Smooth muscle cell (in vitro differentiated cells): ENCODE measurements at regions not wholly inside any gene's neighbourhood (a gene's known extent, or its start where the extent isn't known, plus 50 kb on each side); places are given as distances from the start of the nearest gene placed in this dataset.
"Not testable (repeated sequence)": the region's sequence is repeated elsewhere in the genome, so short reads cannot be mapped to it uniquely, and the experiment has no call there.

Experiments
- DNase-seq: peaks from one replicate; lab custom pipeline; 2025; ENCODE audit not compliant: unreplicated experiment; lab: John Stamatoyannopoulos, UW
- H2AFZ ChIP-seq: fragments of 200-600 bp; sonication (generic); 2 replicates; pipeline ENCODE4 v1.6.0; 2016; ENCODE audit warnings: antibody characterized with exemption, low read depth, mild to moderate bottlenecking
- H3F3A ChIP-seq: fragments of 200-600 bp; sonication (generic); 2 replicates; pipeline ENCODE4 v1.6.0; 2017; ENCODE audit warnings: antibody characterized with exemption, low read depth
- H3K27ac ChIP-seq: fragments of 200-600 bp; sonication (generic); 2 replicates; pipeline ENCODE4 v1.5.1; 2016; ENCODE audit warnings: low read depth, mild to moderate bottlenecking
- H3K27me3 ChIP-seq: fragments of 200-600 bp; sonication (generic); 2 replicates; pipeline ENCODE4 v1.6.1; 2016; ENCODE audit warnings: low read depth, mild to moderate bottlenecking
- H3K36me3 ChIP-seq: fragments of 200-600 bp; sonication (generic); 2 replicates; pipeline ENCODE4 v1.5.1; 2016; ENCODE audit warnings: low read depth
- H3K4me1 ChIP-seq: fragments of 200-600 bp; sonication (generic); 2 replicates; pipeline ENCODE4 v1.5.1; 2016; ENCODE audit warnings: low read depth
- H3K4me2 ChIP-seq: fragments of 200-600 bp; sonication (generic); 2 replicates; pipeline ENCODE4 v1.6.0; 2016; ENCODE audit warnings: mild to moderate bottlenecking
- H3K4me3 ChIP-seq: fragments of 200-600 bp; sonication (generic); 2 replicates; pipeline ENCODE4 v1.5.1; 2016; ENCODE audit warnings: mild to moderate bottlenecking
- H3K79me2 ChIP-seq: fragments of 200-600 bp; sonication (generic); 2 replicates; pipeline ENCODE4 v1.6.0; 2016; ENCODE audit warnings: low read depth, mild to moderate bottlenecking
- H3K9ac ChIP-seq: fragments of 200-600 bp; sonication (generic); 2 replicates; pipeline ENCODE4 v1.6.0; 2016; ENCODE audit warnings: low read depth
- H3K9me3 ChIP-seq: fragments of 200-600 bp; sonication (generic); replicated peaks from 2 replicates; pipeline ENCODE4 v1.5.1; 2016; ENCODE audit warnings: low read depth
- H4K20me1 ChIP-seq: fragments of 200-600 bp; sonication (generic); 2 replicates; pipeline ENCODE4 v1.6.0; 2016; ENCODE audit warnings: low read depth
- WGBS: methylation state at CpG from one replicate; pipeline ENCODE4 v1.1.7; 2016; ENCODE audit warnings: low lambda C conversion rate; 5-methylcytosine and 5-hydroxymethylcytosine counted together
- TF ChIP-seq, protein P1 (sequence below): fragments of 200-600 bp; sonication (generic); IDR thresholded peaks from 2 replicates; pipeline ENCODE4 v1.5.1; 2017; ENCODE audit warnings: borderline replicate concordance, mild to moderate bottlenecking, antibody characterized with exemption; ENCODE audit not compliant: insufficient read depth, poor library complexity, severe bottlenecking

DNA sequence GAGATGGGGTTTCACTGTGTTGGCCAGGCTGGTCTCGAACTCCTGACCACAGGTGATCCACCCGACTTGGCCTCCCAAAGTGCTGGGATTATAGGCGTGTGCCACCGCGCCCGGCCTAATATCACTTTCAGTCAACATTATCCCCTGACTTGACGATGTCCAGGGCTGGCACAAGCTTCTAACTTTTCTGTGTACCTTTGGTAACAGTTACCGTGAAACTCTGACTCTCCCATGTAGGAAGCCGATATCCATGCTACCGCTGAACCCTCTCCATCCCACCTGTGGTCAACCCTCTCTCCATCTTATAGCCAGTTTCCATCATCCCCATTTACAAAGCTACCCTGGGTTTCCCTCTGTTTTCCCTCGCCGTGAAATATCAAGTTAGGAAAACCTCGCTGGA, 77.5 kb downstream of the CRLF2 start:
- H4K20me1 ChIP-seq: no peaks in the 10 kb centered on the region
- no peaks in the 10 kb centered on the region for H3K9me3 ChIP-seq
- no peaks in the 10 kb centered on the region for H3K79me2 ChIP-seq
- H3K9ac ChIP-seq: no peak overlapping the region
- H3K27me3 ChIP-seq: no peaks in the 10 kb centered on the region
- H3K27ac ChIP-seq: no peak overlapping the region
- H3F3A ChIP-seq: no peaks in the 10 kb centered on the region
- no peak overlapping the region for H3K4me3 ChIP-seq
- TF ChIP-seq, protein P1, sequence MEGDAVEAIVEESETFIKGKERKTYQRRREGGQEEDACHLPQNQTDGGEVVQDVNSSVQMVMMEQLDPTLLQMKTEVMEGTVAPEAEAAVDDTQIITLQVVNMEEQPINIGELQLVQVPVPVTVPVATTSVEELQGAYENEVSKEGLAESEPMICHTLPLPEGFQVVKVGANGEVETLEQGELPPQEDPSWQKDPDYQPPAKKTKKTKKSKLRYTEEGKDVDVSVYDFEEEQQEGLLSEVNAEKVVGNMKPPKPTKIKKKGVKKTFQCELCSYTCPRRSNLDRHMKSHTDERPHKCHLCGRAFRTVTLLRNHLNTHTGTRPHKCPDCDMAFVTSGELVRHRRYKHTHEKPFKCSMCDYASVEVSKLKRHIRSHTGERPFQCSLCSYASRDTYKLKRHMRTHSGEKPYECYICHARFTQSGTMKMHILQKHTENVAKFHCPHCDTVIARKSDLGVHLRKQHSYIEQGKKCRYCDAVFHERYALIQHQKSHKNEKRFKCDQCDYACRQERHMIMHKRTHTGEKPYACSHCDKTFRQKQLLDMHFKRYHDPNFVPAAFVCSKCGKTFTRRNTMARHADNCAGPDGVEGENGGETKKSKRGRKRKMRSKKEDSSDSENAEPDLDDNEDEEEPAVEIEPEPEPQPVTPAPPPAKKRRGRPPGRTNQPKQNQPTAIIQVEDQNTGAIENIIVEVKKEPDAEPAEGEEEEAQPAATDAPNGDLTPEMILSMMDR: no peak
- H3K36me3 ChIP-seq: no peaks in the 10 kb centered on the region
- H3K4me1 ChIP-seq: no peaks in the 10 kb centered on the region
- 92% methylated on average over 13 of the region's 13 CpGs for WGBS
- no peak overlapping the region for H2AFZ ChIP-seq
- H3K4me2 ChIP-seq: no peak overlapping the region
- no peak for DNase-seq

DNA sequence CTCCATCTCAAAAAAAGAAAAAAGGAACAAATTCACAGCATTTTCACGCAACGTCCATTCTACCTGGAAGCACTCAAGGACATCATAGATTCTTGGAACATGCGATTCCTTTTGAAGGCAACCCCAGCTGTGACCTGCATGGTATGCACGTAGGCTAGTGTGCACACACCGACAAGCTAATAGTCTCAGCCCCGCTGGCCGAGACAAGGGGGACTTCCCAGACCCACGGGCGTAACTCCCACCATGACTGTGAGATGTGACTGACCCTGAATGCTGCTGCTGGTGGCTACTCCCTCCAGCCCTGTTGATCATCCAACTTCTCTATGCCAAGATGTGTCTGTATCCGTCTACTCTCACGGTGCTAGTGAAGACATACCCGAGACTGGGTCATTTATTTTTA, 78.3 kb downstream of the CRLF2 start:
- Histone ChIP-seq H3F3A (no peaks in the 10 kb centered on the region), H3K4me2 (no peak overlapping the region), H3K4me3 (no peak overlapping the region), H3K27me3 (no peaks in the 10 kb centered on the region), H3K4me1 (no peaks in the 10 kb centered on the region), H3K36me3 (no peaks in the 10 kb centered on the region), H3K9ac (no peak overlapping the region), H3K9me3 (no peaks in the 10 kb centered on the region), H3K27ac (no peak overlapping the region), H3K79me2 (no peaks in the 10 kb centered on the region), H2AFZ (no peak overlapping the region), H4K20me1 (no peaks in the 10 kb centered on the region)
- TF ChIP-seq, protein P1: no peak
- WGBS: 92% methylated on average over 12 of the region's 12 CpGs
- no peak for DNase-seq

DNA sequence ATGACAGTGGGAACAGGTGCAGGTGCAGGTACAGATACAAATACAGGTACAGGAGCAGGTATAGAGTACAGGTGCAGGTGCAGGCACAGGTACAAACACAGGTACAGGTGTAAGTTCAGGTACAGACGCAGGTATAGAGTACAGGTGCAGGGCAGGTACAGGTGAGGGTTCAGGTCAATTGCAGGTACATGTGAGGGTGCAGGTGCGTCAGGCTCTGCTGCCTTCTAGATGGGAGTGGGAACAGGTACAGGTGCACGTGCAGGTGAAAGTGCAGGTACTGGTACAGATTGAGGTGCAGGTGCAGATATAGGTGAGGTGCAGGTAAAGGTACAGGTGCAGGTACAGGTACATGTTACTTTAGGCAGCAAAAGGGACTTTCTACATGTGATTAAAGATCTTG, 85.7 kb downstream of the CRLF2 start:
- no peak overlapping the region for H3K4me3 ChIP-seq
- 70% methylated on average over 3 of the region's 3 CpGs for WGBS
- H3K9me3 ChIP-seq: no peaks in the 10 kb centered on the region
- TF ChIP-seq, protein P1: no peak
- no peaks in the 10 kb centered on the region for H4K20me1 ChIP-seq
- no peak overlapping the region for H2AFZ ChIP-seq
- no peaks in the 10 kb centered on the region for H3K4me1 ChIP-seq
- H3K27me3 ChIP-seq: peaks cover 3% of the 10 kb centered on the region
- no peaks in the 10 kb centered on the region for H3K79me2 ChIP-seq
- no peaks in the 10 kb centered on the region for H3K36me3 ChIP-seq
- H3F3A ChIP-seq: no peaks in the 10 kb centered on the region
- no peak overlapping the region for H3K9ac ChIP-seq
- no peak overlapping the region for H3K4me2 ChIP-seq
- H3K27ac ChIP-seq: no peak overlapping the region
- no peak for DNase-seq

DNA sequence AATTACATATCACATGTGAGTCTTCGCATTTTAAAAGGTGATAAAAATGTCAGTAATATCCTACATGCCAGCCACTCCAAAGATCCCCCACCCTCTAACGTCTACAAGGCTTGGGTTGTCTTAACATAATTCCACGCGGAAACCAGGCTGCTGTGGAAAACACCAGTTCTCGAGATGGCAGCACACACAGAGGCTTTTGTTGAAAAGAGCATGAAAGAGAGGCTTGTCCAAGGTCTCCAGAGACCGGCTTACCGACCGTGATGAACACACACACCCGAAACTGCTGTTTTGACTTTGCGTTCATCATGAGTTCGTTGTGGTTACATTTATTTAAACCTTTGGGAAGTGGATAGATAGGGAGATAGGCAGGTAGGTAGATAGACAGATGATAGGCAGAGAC, 87.9 kb downstream of the CRLF2 start:
- H3F3A ChIP-seq: no peaks in the 10 kb centered on the region
- TF ChIP-seq, protein P1: no peak
- H3K27me3 ChIP-seq: peaks cover 3% of the 10 kb centered on the region
- WGBS: 89% methylated on average over 11 of the region's 11 CpGs
- H3K27ac ChIP-seq: no peak overlapping the region
- H3K79me2 ChIP-seq: no peaks in the 10 kb centered on the region
- no peaks in the 10 kb centered on the region for H3K4me1 ChIP-seq
- H2AFZ ChIP-seq: no peak overlapping the region
- H3K9ac ChIP-seq: no peak overlapping the region
- no peak overlapping the region for H3K4me3 ChIP-seq
- no peaks in the 10 kb centered on the region for H4K20me1 ChIP-seq
- H3K36me3 ChIP-seq: no peaks in the 10 kb centered on the region
- no peak overlapping the region for H3K4me2 ChIP-seq
- no peaks in the 10 kb centered on the region for H3K9me3 ChIP-seq
- DNase-seq: no peak

DNA sequence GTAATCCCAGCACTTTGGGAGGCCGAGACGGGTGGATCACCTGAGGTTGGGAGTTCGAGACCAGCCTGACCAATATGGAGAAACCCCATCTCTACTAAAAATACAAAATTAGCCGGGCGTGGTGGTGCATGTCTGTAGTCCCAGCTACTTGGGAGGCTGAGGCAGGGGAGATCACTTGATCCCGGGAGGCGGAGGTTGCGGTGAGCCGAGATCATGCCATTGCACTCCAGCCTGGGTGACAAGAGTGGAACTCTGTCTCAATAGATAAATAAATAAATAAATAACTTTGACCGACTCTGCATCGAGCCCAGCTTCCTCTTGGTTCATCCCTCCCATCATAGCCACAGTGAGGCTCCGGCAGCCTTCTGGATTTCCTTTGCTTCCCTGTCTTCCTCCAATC, 89.6 kb downstream of the CRLF2 start:
- not testable (repeated sequence) for H3K4me2 ChIP-seq, H3K4me1 ChIP-seq, H3K9me3 ChIP-seq, H3K36me3 ChIP-seq, H3F3A ChIP-seq, H3K79me2 ChIP-seq, H3K27ac ChIP-seq, H3K9ac ChIP-seq, H3K27me3 ChIP-seq, H4K20me1 ChIP-seq, H3K4me3 ChIP-seq, H2AFZ ChIP-seq, DNase-seq
- WGBS: 95% methylated on average over 12 of the region's 12 CpGs
